GM18519 (cell line): ENCODE measurements at regions not wholly inside any gene's neighbourhood (a gene's known extent, or its start where the extent isn't known, plus 50 kb on each side); places are given as distances from the start of the nearest gene placed in this dataset.

Experiments
- ATAC-seq: cut with Tn5 transposase; IDR thresholded peaks from one replicate; pipeline ENCODE4 v1.9.1; 2021; ENCODE audit warnings: mild to moderate bottlenecking, moderate library complexity; ENCODE audit not compliant: unreplicated experiment, low FRiP score

- no peak for ATAC-seq
These were observed 240.3 kb downstream of the TLE4 start for GRCh38 chr9:79812099-79812498.

- no peak for ATAC-seq
These were observed 238.2 kb downstream of the TLE4 start for GRCh38 chr9:79809931-79810330.

- no peak for ATAC-seq
These were observed 237.6 kb downstream of the TLE4 start for GRCh38 chr9:79809316-79809876.

GRCh38 chr9:79807971-79808370 lies 236.2 kb downstream of the TLE4 start:
- ATAC-seq = no peak

GRCh38 chr9:79806086-79806485 lies 234.3 kb downstream of the TLE4 start:
- ATAC-seq = no peak

- ATAC-seq = no peak
These were observed 229.7 kb downstream of the TLE4 start for GRCh38 chr9:79801459-79801858.

- ATAC-seq = no peak
These were observed 228.8 kb downstream of the TLE4 start for GRCh38 chr9:79800578-79800977.

GRCh38 chr9:79799691-79800335 lies 228.0 kb downstream of the TLE4 start:
- ATAC-seq = no peak

- ATAC-seq = no peak
These were observed 226.7 kb downstream of the TLE4 start for GRCh38 chr9:79798450-79798849.

GRCh38 chr9:79796411-79796810 lies 224.6 kb downstream of the TLE4 start:
- no peak for ATAC-seq

GRCh38 chr9:79788662-79789061 lies 216.9 kb downstream of the TLE4 start:
- ATAC-seq = no peak

- ATAC-seq = no peak
These were observed 209.5 kb downstream of the TLE4 start for GRCh38 chr9:79781263-79781662.

GRCh38 chr9:79780559-79780958 lies 208.8 kb downstream of the TLE4 start:
- ATAC-seq = no peak

GRCh38 chr9:79779901-79780300 lies 208.1 kb downstream of the TLE4 start:
- ATAC-seq = no peak

- ATAC-seq = no peak
These were observed 206.8 kb downstream of the TLE4 start for GRCh38 chr9:79778581-79778980.

- no peak for ATAC-seq
These were observed 204.8 kb downstream of the TLE4 start for GRCh38 chr9:79776581-79776980.
